IMR-90 (cell line): ENCODE measurements at regions not wholly inside any gene's neighbourhood (a gene's known extent, or its start where the extent isn't known, plus 50 kb on each side); places are given as distances from the start of the nearest gene placed in this dataset.

Experiments used
- ATAC-seq: fragments of 200-7000 bp; cut with Tn5 transposase; 2 replicates; pipeline ENCODE4 v1.9.1; 2020; ENCODE audit warnings: low read depth, mild to moderate bottlenecking, moderate library complexity
- BruUV-seq: library from RNA; stranded (reverse); fragments of 400-500 nt; replicated peaks from 2 replicates; lab custom pipeline; 2021; lab: Mats Ljungman, UMichigan
- CTCF ChIA-PET: fragments of 300-600 bp; formaldehyde crosslinking; extraction: SDS; loops from one replicate; lab custom pipeline; 2021; ENCODE audit warnings: antibody characterized with exemption; lab: Yijun Ruan, JAX
- POLR2A ChIA-PET: fragments of 300-600 bp; sonication (Branson Sonifier 250); formaldehyde crosslinking; loops from one replicate; lab custom pipeline; 2022; ENCODE audit warnings: antibody characterized with exemption; ENCODE audit not compliant: unreplicated experiment; lab: Charles Lee
- DNase-seq: peaks from one replicate; pipeline ENCODE4 v3.0.0; 2013
- H2AFZ ChIP-seq: replicated peaks from 2 replicates; pipeline ENCODE3; 2013; ENCODE audit warnings: low read length, mild to moderate bottlenecking; ENCODE audit not compliant: poor library complexity
- H2AK5ac ChIP-seq: 2 replicates; pipeline ENCODE4 v1.6.1; 2013; ENCODE audit warnings: low read depth, low read length, inconsistent platforms
- H2AK9ac ChIP-seq: replicated peaks from 2 replicates; pipeline ENCODE3; 2013; ENCODE audit warnings: mild to moderate bottlenecking, low read depth, low read length, moderate library complexity; ENCODE audit not compliant: poor library complexity
- H2BK120ac ChIP-seq: 2 replicates; pipeline ENCODE4 v1.6.1; 2013; ENCODE audit warnings: low read depth, low read length, inconsistent platforms
- H2BK15ac ChIP-seq: 3 replicates; pipeline ENCODE4 v1.6.1; 2013; ENCODE audit warnings: low read depth, low read length, inconsistent platforms
- H2BK20ac ChIP-seq: 2 replicates; pipeline ENCODE4 v1.6.1; 2013; ENCODE audit warnings: low read depth, mild to moderate bottlenecking, inconsistent platforms, low read length, moderate library complexity
- H2BK5ac ChIP-seq: 2 replicates; pipeline ENCODE4 v1.6.1; 2013; ENCODE audit warnings: mild to moderate bottlenecking, low read depth, low read length, inconsistent platforms; ENCODE audit not compliant: poor library complexity, severe bottlenecking
- H3K14ac ChIP-seq: replicated peaks from 2 replicates; pipeline ENCODE4 v1.6.1; 2013; ENCODE audit warnings: low read depth, low read length, inconsistent platforms
- H3K18ac ChIP-seq: 2 replicates; pipeline ENCODE4 v1.6.1; 2013; ENCODE audit warnings: low read depth, low read length, control low read depth
- H3K23ac ChIP-seq: 2 replicates; pipeline ENCODE4 v1.6.1; 2013; ENCODE audit warnings: low read depth, low read length, inconsistent platforms
- H3K27ac ChIP-seq: 2 replicates; pipeline ENCODE4 v1.5.1; 2013; ENCODE audit warnings: mild to moderate bottlenecking, control low read depth, low read length; ENCODE audit not compliant: insufficient read depth
- H3K27me3 ChIP-seq: 2 replicates; pipeline ENCODE4 v1.6.1; 2013; ENCODE audit warnings: low read length; ENCODE audit not compliant: control insufficient read depth, insufficient read depth
- H3K36me3 ChIP-seq: 2 replicates; pipeline ENCODE4 v1.6.1; 2013; ENCODE audit warnings: low read length, mixed read lengths; ENCODE audit not compliant: control insufficient read depth, insufficient read depth
- H3K4ac ChIP-seq: 2 replicates; pipeline ENCODE4 v1.6.1; 2013; ENCODE audit warnings: low read depth, low read length, inconsistent platforms
- H3K4me1 ChIP-seq: 2 replicates; pipeline ENCODE4 v1.6.1; 2013; ENCODE audit warnings: low read length, mixed read lengths; ENCODE audit not compliant: control insufficient read depth, insufficient read depth
- H3K4me2 ChIP-seq: 2 replicates; pipeline ENCODE4 v1.6.1; 2013; ENCODE audit warnings: low read depth, mild to moderate bottlenecking, control low read depth, low read length, moderate library complexity
- H3K4me3 ChIP-seq: 2 replicates; pipeline ENCODE4 v1.5.1; 2013; ENCODE audit warnings: low read depth, mild to moderate bottlenecking, control low read depth, low read length, moderate library complexity; ENCODE audit not compliant: insufficient read depth
- H3K56ac ChIP-seq: 2 replicates; pipeline ENCODE4 v1.6.1; 2013; ENCODE audit warnings: low read length, inconsistent platforms; ENCODE audit not compliant: insufficient read depth; ENCODE audit errors: extremely low read depth
- H3K79me1 ChIP-seq, 2 experiments: 2 replicates each; pipeline ENCODE4 v1.6.1; 2013; ENCODE audit warnings: low read length in 2 of 2, inconsistent platforms in 1 of 2, low read depth in 1 of 2
- H3K9ac ChIP-seq: 2 replicates; pipeline ENCODE4 v1.6.1; 2013; ENCODE audit warnings: low read depth, low read length, control low read depth
- H3K9me1 ChIP-seq: 2 replicates; pipeline ENCODE4 v1.6.1; 2013; ENCODE audit warnings: low read length, inconsistent platforms; ENCODE audit not compliant: insufficient read depth
- H3K9me3 ChIP-seq: 2 replicates; pipeline ENCODE4 v1.6.1; 2013; ENCODE audit warnings: low read length; ENCODE audit not compliant: control insufficient read depth, insufficient read depth
- H4K20me1 ChIP-seq: 2 replicates; pipeline ENCODE4 v1.6.1; 2013; ENCODE audit warnings: low read length, inconsistent platforms; ENCODE audit not compliant: insufficient read depth
- H4K5ac ChIP-seq: 2 replicates; pipeline ENCODE4 v1.6.1; 2013; ENCODE audit warnings: mild to moderate bottlenecking, low read depth, low read length, control low read depth
- H4K8ac ChIP-seq, 2 experiments: 2 replicates each; pipeline ENCODE4 v1.6.1; 2013; ENCODE audit warnings: low read depth in 2 of 2, low read length in 2 of 2, control low read depth in 1 of 2, inconsistent platforms in 1 of 2
- H4K91ac ChIP-seq: 2 replicates; pipeline ENCODE4 v1.6.1; 2013; ENCODE audit warnings: low read depth, low read length, inconsistent platforms; ENCODE audit not compliant: insufficient read depth
- BHLHE40 ChIP-seq: fragments of 150-350 bp; IDR thresholded peaks from 2 replicates; pipeline ENCODE4 v1.6.1; 2016; ENCODE audit warnings: mild to moderate bottlenecking, low read depth, low read length
- FOS ChIP-seq: fragments of 150-350 bp; IDR thresholded peaks from 2 replicates; pipeline ENCODE4 v1.6.1; 2016; ENCODE audit warnings: low read depth, low read length
- MAFK ChIP-seq: IDR thresholded peaks from 2 replicates; pipeline ENCODE4 v1.6.1; 2012; ENCODE audit warnings: low read depth, low read length, improper control_type of control experiment
- RFX5 ChIP-seq: IDR thresholded peaks from 2 replicates; pipeline ENCODE4 v1.8.0; 2012; ENCODE audit warnings: low read depth, mild to moderate bottlenecking, low read length, moderate library complexity
- WGBS, 2 experiments: methylation state at CpG; one replicate each; pipeline versions ENCODE4 v1.1.5 to v1.1.7; 2013; ENCODE audit warnings: missing lambda C conversion rate in 2 of 2; ENCODE audit not compliant: insufficient read length in 1 of 2; ENCODE audit errors: extremely low coverage in 2 of 2; 5-methylcytosine and 5-hydroxymethylcytosine counted together
- dilution Hi-C: fragments of 300-500 bp; cut with HindIII; formaldehyde crosslinking; loops from one replicate; pipeline ENCODE4 v1.14.3; 2018; ENCODE audit warnings: low sequenced_read_pairs; ENCODE audit not compliant: unreplicated experiment
- in situ Hi-C: fragments of 300-500 bp; cut with MboI; formaldehyde crosslinking; loops from 3 replicates; pipeline ENCODE4 v1.14.3; 2019; ENCODE audit warnings: low sequenced_read_pairs, inconsistent platforms, mixed read lengths
- intact Hi-C: fragments of 100-400 bp; cut with micrococcal nuclease; formaldehyde crosslinking; loops from 2 replicates; pipeline ENCODE4 v1.10.0; 2022

DNA sequence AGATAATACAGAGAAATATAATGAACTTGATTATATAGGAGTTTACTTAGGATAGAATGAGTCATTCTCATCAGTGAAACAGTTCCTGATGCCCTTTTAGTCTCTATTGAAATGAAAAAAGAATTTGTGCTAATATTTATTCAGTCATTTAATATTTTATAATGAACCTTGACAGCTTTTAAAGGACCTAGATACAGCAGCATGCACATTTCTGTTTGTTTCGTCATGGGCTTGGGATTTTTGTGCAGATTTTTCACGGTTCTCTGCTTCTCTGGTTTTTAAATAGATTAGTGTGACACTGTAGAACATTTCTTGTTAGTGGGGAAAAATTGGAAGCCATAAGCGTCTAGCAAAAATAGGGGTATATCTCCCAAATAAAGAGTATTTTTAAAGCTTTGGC lies 60.7 kb downstream of the NABP1 start:
- Histone ChIP-seq H2BK15ac (no peak overlapping the region), H2BK5ac (no peak overlapping the region), H2AK9ac (no peak overlapping the region), H2AK5ac (no peak overlapping the region), H3K9ac (no peak overlapping the region), H3K79me1 (no peaks in the 10 kb centered on the region), H3K18ac (no peak overlapping the region), H2BK20ac (no peak overlapping the region), H3K56ac (no peak overlapping the region), H3K9me1 (no peaks in the 10 kb centered on the region), H3K23ac (no peak overlapping the region), H4K20me1 (no peaks in the 10 kb centered on the region), H3K14ac (no peak overlapping the region), H3K4ac (no peak overlapping the region), H3K4me2 (no peak overlapping the region), H3K36me3 (no peaks in the 10 kb centered on the region), H3K4me1 (no peaks in the 10 kb centered on the region), H4K91ac (no peak overlapping the region), H3K27ac (no peak overlapping the region), H4K5ac (no peak overlapping the region), H3K27me3 (peaks cover 5% of the 10 kb centered on the region), H4K8ac (no peak overlapping the region), H3K4me3 (no peak overlapping the region), H2BK120ac (no peak overlapping the region), H2AFZ (no peak overlapping the region), H3K9me3 (no peaks in the 10 kb centered on the region)
- DNase-seq (no peak), ATAC-seq (no peak)
- ChIA-PET CTCF (no interaction called here), POLR2A (no interaction called here)
- TF ChIP-seq FOS, result no peak
- TF ChIP-seq BHLHE40, result no peak
- no peak for TF ChIP-seq MAFK
- TF ChIP-seq RFX5, result no peak
- intact Hi-C loops, result no loop called here
- 80% methylated on average over 1 of the region's 3 CpGs; no CpG with 5 or more reads in 1 of the 2 experiments for WGBS, 2 experiments
- in situ Hi-C loops, result no loop called here
- dilution Hi-C loops, result no loop called here
- BruUV-seq, result no TSS peak
